Uterus (tissue), 3 donors: ENCODE measurements at regions not wholly inside any gene's neighbourhood (a gene's known extent, or its start where the extent isn't known, plus 50 kb on each side); places are given as distances from the start of the nearest gene placed in this dataset. TPM values are rescaled to one million over a fixed set of nuclear protein-coding genes. Genes with fewer than 3 reads are reported as not detected.
A peak's percentile ranks its signal among the peaks of the same experiment; 100 is the strongest.

Experiments
- DNase-seq, 2 donors: peaks; one replicate each; pipeline ENCODE4 v3.0.0-alpha.2; 2019 to 2020
- H3K27ac ChIP-seq, 2 donors: fragments of 200-600 bp; sonication (generic); 1 replicate in 1 of 2; 2 replicates in 1 of 2; pipeline ENCODE4 v1.5.1; 2016 to 2018
- H3K27me3 ChIP-seq, 2 donors: fragments of 200-600 bp; sonication (generic); one replicate each; pipeline ENCODE4 v1.5.1; 2018 to 2019; ENCODE audit warnings: control low read depth in 1 of 2
- H3K36me3 ChIP-seq, 2 donors: fragments of 200-600 bp; sonication (generic); one replicate each; pipeline ENCODE4 v1.5.1; 2019; ENCODE audit warnings: control low read depth in 1 of 2
- H3K4me1 ChIP-seq, 2 donors: fragments of 200-600 bp; sonication (generic); one replicate each; pipeline ENCODE4 v1.5.1; 2018 to 2019; ENCODE audit warnings: control low read depth in 1 of 2
- H3K4me3 ChIP-seq, 2 donors: fragments of 200-600 bp; sonication (generic); 1 replicate in 1 of 2; 2 replicates in 1 of 2; pipeline ENCODE4 v1.5.1; 2018 to 2019; ENCODE audit warnings: mild to moderate bottlenecking in 1 of 2
- H3K9me3 ChIP-seq, 2 donors: fragments of 200-600 bp; sonication (generic); one replicate each; pipeline ENCODE4 v1.5.1; 2019; ENCODE audit warnings: control low read depth in 1 of 2
- CTCF ChIP-seq, 4 experiments: fragments of 200-600 bp in 2 of 4; fragments of 450-650 bp in 2 of 4; sonication (generic) in 2 of 4; IDR thresholded peaks; one replicate each; pipeline ENCODE4 v1.5.1; 2016 to 2019; ENCODE audit warnings: antibody characterized with exemption in 4 of 4, mild to moderate bottlenecking in 2 of 4, moderate library complexity in 1 of 4
- POLR2A ChIP-seq, 2 donors: fragments of 450-650 bp; IDR thresholded peaks; one replicate each; pipeline ENCODE4 v1.6.1; 2016; ENCODE audit warnings: antibody characterized with exemption in 2 of 2, mild to moderate bottlenecking in 1 of 2, moderate library complexity in 1 of 2
- intact Hi-C: fragments of 100-400 bp; cut with DNase I; formaldehyde crosslinking; loops from one replicate; pipeline ENCODE4 v1.15.1; 2023; ENCODE audit warnings: low total_unique reads
- microRNA counts, 2 donors: library from miRNA; unstranded; fragments of <30 nt; microRNA quantifications; one replicate each; lab custom pipeline; 2016 to 2017
- microRNA-seq: library from miRNA; unstranded; fragments of <30 nt; microRNA quantifications from one replicate; pipeline ENCODE4, GENCODE V29; 2016; ENCODE audit warnings: borderline microRNAs expressed, borderline replicate concordance
- small RNA-seq: library from RNA; depleted of rRNA; stranded (forward); fragments of <200 nt; gene quantifications from one replicate; pipeline ENCODE3, GENCODE V24; 2016
- donor health status: DM: yes; HTN: yes; CAD: no.

DNA sequence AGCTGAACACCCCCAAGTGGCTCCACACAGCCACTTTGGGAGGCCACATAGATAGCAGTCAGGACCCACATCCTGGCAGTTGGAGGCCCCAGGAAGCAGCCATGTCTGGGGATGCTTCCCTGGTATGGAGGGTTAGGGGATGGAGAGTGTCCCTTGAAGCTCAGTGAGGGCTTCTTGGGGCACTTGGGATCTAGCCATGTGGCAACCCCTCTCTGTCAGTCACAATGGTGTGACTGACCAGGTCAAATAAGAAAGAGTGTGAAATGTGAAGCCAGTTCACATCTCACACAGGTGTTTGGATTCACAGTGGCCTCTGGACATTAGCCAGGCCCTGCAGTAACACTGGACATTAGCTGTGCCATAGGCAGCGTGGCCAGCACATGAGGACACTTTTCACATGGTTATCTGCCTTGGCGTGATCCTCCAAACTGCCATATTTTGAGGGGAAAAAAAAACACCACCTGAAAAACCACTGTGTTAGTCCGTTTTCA lies 53.9 kb upstream of the IL17B start:
- intact Hi-C loops = loop anchor here (5.0 kb wide), 1 partner anchor 51 kb away; no protein-coding TSS in a partner anchor
- no peak overlapping the region for H3K4me3 ChIP-seq
- H3K27ac ChIP-seq = peak overlapping the region; percentile 99
- no peaks in the 10 kb centered on the region for H3K4me1 ChIP-seq
- peak; percentile 70 to 71 for DNase-seq
- no peaks in the 10 kb centered on the region for H3K9me3 ChIP-seq
- no peaks in the 10 kb centered on the region for H3K36me3 ChIP-seq
- H3K27me3 ChIP-seq = no peaks in the 10 kb centered on the region
- no peak for TF ChIP-seq CTCF (IDR thresholded peaks at IDR 0.05)
- no peak for TF ChIP-seq POLR2A (IDR thresholded peaks at IDR 0.05)

GRCh38 chr5:149432376-149432775 lies 53.3 kb upstream of the IL17B start:
- no peaks in the 10 kb centered on the region for H3K36me3 ChIP-seq
- no peak for TF ChIP-seq POLR2A (IDR thresholded peaks at IDR 0.05)
- no peak for TF ChIP-seq CTCF (IDR thresholded peaks at IDR 0.05)
- no peak overlapping the region for H3K4me3 ChIP-seq
- H3K9me3 ChIP-seq = no peaks in the 10 kb centered on the region
- H3K4me1 ChIP-seq = no peaks in the 10 kb centered on the region
- intact Hi-C loops = loop anchor here (5.0 kb wide), 1 partner anchor 50 kb away; no protein-coding TSS in a partner anchor
- DNase-seq = peak; percentile 65 to 68
- H3K27ac ChIP-seq = peak overlapping the region; percentile 99
- H3K27me3 ChIP-seq = no peaks in the 10 kb centered on the region

DNA sequence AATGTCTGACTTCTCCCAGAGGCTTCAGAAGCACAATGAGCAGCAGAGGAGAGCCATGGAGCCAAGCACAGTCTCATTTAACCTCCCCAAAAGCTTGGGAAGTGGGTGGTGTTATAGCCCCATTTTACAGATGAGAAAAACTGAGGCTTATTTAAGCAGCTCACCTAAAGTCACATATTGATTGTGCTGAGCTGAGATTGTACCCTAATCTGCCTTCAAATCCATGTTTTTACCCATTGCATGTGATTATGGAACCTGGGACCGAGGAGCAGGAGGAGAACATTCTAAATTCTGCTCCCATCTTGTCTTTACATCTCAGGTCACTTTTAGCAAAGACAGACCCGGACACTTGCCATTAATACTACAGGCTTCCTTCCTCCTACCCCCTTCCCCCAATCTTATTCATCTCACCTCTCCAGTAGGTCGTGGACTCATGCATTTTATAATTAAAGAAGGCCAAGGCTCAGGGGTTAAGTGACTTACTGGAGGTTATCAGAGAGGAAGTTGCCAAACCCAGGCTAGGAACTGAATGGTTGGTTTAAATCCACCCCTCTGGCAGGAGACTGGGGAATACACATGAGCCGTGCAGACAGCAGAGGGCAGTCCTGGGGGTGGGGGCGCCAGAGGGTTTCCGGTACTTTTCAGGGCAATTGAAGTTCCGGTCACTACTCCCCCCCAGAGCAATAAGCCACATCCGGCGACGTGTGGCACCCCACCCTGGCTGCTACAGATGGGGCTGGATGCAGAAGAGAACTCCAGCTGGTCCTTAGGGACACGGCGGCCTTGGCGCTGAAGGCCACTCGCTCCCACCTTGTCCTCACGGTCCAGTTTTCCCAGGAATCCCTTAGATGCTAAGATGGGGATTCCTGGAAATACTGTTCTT lies 51.0 kb upstream of the IL17B start:
- Histone ChIP-seq H3K9me3 (no peaks in the 10 kb centered on the region), H3K36me3 (no peaks in the 10 kb centered on the region), H3K27ac (peak overlapping the region; percentile 99), H3K4me1 (no peaks in the 10 kb centered on the region), H3K4me3 (no peak overlapping the region), H3K27me3 (no peaks in the 10 kb centered on the region)
- intact Hi-C loops = loop anchor here (5.0 kb wide), 1 partner anchor 48 kb away; no protein-coding TSS in a partner anchor
- TF ChIP-seq CTCF (IDR thresholded peaks at IDR 0.05) = peak in 2 of 4 experiments; percentile 1 to 26
- no peak for TF ChIP-seq POLR2A (IDR thresholded peaks at IDR 0.05)
- peak; percentile 70 to 82 for DNase-seq

MicroRNAs in the stretch of these regions (microRNA counts, 767-probe panel; counts per million panel counts)
- 9,710 to 12,174 counts per million in 2 donors for microRNA hsa-miR-145-5p (lab: Ali Mortazavi, UCI)

Small RNA genes lying in the stretch of these regions (microRNA-seq; reads per million reads assigned to microRNA genes)
- 13,893 reads per million, percentile 94 among the genes with 10 or more reads in this experiment for gene MIR145

Small RNA genes lying in the stretch of these regions (small RNA-seq; reads per million reads assigned to genes)
- gene MIR145 = not detected
